ENCODE measurements at regions not wholly inside any gene's neighbourhood (a gene's known extent, or its start where the extent isn't known, plus 50 kb on each side); places are given as distances from the start of the nearest gene placed in this dataset.
"Not testable (repeated sequence)": the region's sequence is repeated elsewhere in the genome, so short reads cannot be mapped to it uniquely, and the experiment has no call there.

- intact Hi-C loops (cut with DNase I): no loop called here
- DNase-seq (ENCODE audit: low spot score): no peak
Measured at GRCh38 chr5:158039911-158040347, 181.0 kb upstream of the CLINT1 start.

DNA sequence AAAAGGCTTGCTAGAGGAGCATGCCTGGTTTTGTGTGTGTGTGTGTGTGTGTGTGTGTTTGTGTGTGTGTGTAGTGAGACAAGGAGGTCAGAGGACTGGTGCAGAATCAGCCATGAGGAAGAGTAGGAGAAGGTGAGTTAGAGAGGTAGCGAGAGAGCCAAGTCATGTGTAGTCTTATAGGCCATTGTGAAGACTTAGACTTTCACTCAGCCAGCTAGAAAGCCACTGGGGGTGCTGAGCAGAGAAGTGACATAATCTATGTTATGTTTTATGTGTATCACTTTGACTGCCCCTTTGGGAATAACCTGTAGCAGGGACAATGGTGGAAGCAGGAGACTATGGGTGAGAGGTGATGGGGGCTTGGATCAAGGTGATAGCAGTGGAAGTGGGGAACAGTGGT is 180.5 kb upstream of the CLINT1 start:
- intact Hi-C loops (cut with DNase I): no loop called here
- DNase-seq (ENCODE audit: low spot score): no peak

- not testable (repeated sequence) for DNase-seq (ENCODE audit: low spot score)
Measured at GRCh38 chr5:158036983-158037595, 178.1 kb upstream of the CLINT1 start.

GRCh38 chr5:158034586-158034985 is 175.6 kb upstream of the CLINT1 start:
- DNase-seq (ENCODE audit: low spot score); intact Hi-C loops (cut with DNase I): not testable (repeated sequence)

More at GRCh38 chr5:158036983-158037595, 178.1 kb upstream of the CLINT1 start:
- intact Hi-C loops (cut with DNase I): not testable (repeated sequence)

DNA sequence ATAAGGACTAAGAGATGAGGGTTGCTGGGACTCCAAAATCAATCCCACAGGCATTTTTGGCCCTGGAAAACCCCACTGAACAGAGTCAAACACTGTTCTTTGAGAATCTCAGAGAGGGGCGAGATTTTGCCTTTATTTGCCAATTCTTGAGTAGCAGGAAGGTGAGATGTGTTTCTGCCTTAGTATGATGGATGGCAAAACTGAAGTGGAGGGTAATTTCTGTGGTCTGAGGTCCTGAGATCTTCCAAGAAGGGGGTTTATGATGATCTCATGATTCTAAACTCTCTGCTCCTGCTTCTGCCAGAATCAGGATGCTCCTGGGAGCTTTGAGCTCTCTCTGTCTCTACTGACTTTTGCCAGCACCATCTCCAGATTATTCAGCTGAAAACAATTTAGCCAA is 174.8 kb upstream of the CLINT1 start:
- DNase-seq (ENCODE audit: low spot score): no peak
- intact Hi-C loops (cut with DNase I): no loop called here

DNA sequence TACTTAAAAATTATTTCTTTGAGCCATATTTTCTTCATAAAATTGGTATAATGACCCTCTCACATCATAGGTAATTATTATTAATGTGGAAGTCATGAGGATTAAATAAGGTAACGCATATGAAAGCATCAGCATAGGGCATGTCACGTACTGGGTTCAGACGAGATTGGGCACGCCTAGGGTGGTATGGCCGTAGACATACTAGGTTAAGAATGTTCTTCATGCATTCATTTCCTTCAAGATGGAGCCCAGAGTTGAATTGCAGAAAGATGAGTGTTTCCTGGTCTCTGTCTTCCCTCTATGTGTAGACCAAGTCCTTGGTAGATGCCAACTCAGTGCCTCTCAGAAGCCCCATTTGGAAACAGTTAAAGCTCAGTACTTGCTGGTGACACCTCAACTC is 174.1 kb upstream of the CLINT1 start:
- intact Hi-C loops (cut with DNase I): no loop called here
- DNase-seq (ENCODE audit: low spot score): no peak

DNA sequence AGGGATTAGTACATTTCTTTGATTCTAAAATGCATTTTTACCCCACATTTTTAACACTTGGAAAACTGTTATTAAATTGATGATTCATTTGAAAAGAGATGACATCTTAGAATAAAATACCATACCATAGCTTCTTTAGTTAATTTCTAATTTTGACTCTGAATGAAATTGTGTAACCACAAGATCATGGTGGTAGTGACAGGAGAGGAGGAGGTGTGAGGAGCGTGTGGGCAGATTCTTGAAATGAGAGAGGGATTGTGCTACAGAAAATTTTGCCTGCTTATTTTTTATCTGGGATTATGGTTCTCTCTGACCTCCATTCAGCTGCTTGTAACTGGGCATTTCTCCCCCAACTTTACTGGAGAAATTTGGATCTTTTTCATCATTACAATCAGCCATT is 173.3 kb upstream of the CLINT1 start:
- intact Hi-C loops (cut with DNase I): no loop called here
- DNase-seq (ENCODE audit: low spot score): no peak

GRCh38 chr5:158027806-158028775 is 169.1 kb upstream of the CLINT1 start:
- no peak for DNase-seq (ENCODE audit: low spot score)
- intact Hi-C loops (cut with DNase I): no loop called here

GRCh38 chr5:158026304-158027031 is 167.5 kb upstream of the CLINT1 start:
- DNase-seq (ENCODE audit: low spot score): no peak
- intact Hi-C loops (cut with DNase I): no loop called here

- no peak for DNase-seq (ENCODE audit: low spot score)
- intact Hi-C loops (cut with DNase I): no loop called here
Measured at GRCh38 chr5:158023266-158023665, 164.3 kb upstream of the CLINT1 start.

- intact Hi-C loops (cut with DNase I): no loop called here
- DNase-seq (ENCODE audit: low spot score): no peak
Measured at GRCh38 chr5:158022837-158023236, 163.9 kb upstream of the CLINT1 start.

GRCh38 chr5:158022393-158022792 is 163.4 kb upstream of the CLINT1 start:
- DNase-seq (ENCODE audit: low spot score): no peak
- intact Hi-C loops (cut with DNase I): no loop called here

DNA sequence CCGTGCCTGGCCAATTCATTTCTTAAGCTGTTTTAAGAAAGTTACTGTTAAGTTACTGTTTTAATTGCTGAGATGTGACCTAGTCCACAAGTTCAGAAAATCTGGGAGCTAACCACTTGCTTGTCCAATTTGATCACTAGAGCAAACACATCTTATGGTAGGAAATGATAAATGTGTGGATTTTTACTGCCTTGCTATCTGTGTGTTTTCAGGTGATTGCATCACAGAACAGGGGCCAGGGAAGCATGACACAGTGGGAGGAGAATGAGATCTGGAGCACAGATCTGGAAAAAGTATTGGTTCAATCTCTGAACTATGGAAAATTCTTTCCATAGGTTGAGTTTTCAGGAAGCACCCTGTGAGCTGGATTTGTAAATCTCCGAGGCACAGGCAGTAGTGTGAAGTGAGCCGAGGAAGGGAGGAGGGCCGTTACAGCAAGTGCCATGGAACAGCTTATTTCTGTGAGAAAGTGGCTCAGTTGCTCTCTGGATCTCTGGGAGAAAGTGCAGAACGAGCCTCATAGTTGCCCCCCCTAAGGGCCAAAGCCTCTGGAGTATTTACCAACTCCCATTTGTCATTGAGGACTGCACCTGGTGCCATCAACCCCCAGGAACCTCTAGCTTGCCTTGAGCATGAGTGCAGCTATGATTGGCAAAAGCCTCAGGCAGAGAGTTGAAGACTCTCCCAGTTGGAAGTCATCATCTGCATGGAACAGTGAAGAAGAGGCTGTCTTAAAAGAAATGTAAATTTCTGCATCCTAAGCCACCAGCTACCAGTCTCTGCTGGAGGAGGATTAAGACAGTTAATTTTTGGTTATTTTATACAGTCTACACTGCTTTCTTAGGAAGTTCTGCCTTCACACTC is 161.8 kb upstream of the CLINT1 start:
- DNase-seq (ENCODE audit: low spot score): no peak
- intact Hi-C loops (cut with DNase I): no loop called here

DNA sequence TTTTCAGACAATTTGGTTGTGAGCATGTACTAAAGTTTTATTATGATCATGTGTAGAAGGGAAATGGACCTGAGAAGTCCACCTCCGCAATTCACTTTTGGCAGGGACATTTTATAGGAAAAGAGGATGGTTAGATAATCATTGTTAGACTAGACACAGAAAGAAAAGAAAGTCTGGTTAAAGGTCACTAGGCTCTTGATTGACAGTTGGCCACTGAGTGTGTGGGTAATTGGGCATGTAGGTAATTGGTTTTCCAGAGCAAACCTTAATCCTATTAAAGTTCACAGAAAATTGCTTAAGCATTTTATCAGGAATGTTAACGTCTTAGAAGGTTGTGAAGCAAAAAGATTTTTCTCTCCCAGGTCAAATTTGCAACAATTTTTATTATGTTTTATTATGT is 158.5 kb upstream of the CLINT1 start:
- DNase-seq (ENCODE audit: low spot score): no peak
- intact Hi-C loops (cut with DNase I): loop anchor here (10.0 kb wide), 1 partner anchor 1087 kb away; no protein-coding TSS in a partner anchor

DNA sequence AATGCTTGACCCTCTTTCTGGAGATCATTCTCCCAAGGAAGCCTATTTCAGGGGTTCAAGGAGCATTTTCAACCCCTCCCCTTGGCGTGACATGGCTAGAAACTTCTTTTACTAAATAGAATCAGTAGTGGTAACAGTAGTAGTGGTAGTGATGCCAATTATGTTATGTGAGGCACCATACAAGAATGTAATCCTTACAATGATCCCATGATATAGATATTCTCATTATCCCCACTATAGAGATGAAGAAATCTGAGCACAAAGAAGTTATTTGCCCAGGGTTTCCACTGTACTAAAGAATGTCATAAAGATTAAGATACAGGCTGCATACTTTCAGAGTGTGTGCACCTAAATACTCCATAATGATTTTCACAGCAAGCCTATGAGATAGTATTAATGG is 155.4 kb upstream of the CLINT1 start:
- intact Hi-C loops (cut with DNase I): loop anchor here (10.0 kb wide), 1 partner anchor 1090 kb away; no protein-coding TSS in a partner anchor
- DNase-seq (ENCODE audit: low spot score): no peak

GRCh38 chr5:158013939-158014338 is 155.0 kb upstream of the CLINT1 start:
- intact Hi-C loops (cut with DNase I): loop anchor here (10.0 kb wide), 1 partner anchor 1091 kb away; no protein-coding TSS in a partner anchor
- DNase-seq (ENCODE audit: low spot score): no peak

- no peak for DNase-seq (ENCODE audit: low spot score)
- intact Hi-C loops (cut with DNase I): loop anchor here (10.0 kb wide), 1 partner anchor 1091 kb away; no protein-coding TSS in a partner anchor
Measured at GRCh38 chr5:158013303-158013702, 154.4 kb upstream of the CLINT1 start.

DNA sequence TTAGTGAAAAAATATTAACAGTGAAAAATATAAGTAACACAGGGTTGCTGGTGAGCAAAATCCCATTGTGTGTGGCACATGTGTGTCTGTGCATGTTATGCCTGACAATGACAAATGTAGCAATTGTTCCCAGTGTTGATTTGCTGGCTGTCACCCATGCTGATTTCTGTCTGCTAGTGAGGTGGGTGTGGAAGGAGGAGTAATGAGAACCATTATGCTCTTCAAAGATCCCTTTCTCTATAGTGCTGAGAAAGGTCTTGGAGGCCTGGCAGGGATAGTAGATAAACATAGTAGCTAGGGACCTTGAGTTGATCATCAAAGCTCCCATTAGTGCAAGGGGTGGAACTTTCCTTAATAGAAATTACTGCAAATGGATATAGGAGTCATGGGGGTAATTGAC is 152.5 kb upstream of the CLINT1 start:
- DNase-seq (ENCODE audit: low spot score): no peak
- intact Hi-C loops (cut with DNase I): loop anchor here (10.0 kb wide), 1 partner anchor 1093 kb away; no protein-coding TSS in a partner anchor

- intact Hi-C loops (cut with DNase I): loop anchor here (10.0 kb wide), 1 partner anchor 1094 kb away; no protein-coding TSS in a partner anchor
- no peak for DNase-seq (ENCODE audit: low spot score)
Measured at GRCh38 chr5:158010831-158011230, 151.9 kb upstream of the CLINT1 start.

Data from cardiac septum (tissue), 1 donor.